ENCODE measurements at regions not wholly inside any gene's neighbourhood (a gene's known extent, or its start where the extent isn't known, plus 50 kb on each side); places are given as distances from the start of the nearest gene placed in this dataset.

DNA sequence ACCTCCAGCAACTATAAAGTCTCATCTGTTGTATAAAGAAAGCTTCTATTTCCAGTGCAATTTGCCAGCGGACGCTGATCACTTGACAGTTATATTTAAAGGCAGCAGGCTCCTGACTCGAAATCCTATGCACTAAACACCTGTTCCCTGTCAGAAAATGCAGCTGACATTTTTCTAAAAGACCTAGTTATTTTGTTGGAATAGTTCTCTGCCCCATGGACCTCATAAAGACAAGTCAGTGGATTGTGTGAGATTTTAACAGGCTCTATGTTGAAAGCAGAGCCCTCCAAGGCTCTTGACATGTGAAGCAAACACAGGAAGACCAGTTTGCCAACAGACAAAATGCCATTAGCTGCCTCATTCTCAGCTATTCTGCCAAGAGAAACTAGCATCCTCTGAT is 304.7 kb upstream of the KLF12 start:
- H3K9me3 ChIP-seq (ENCODE audit: control insufficient read depth, low read depth, low read length): no peaks in the 10 kb centered on the region
- dilution Hi-C loops (cut with MboI; ENCODE audit: extremely low pct_ligation_motif_present, low sequenced_read_pairs): no loop called here

DNA sequence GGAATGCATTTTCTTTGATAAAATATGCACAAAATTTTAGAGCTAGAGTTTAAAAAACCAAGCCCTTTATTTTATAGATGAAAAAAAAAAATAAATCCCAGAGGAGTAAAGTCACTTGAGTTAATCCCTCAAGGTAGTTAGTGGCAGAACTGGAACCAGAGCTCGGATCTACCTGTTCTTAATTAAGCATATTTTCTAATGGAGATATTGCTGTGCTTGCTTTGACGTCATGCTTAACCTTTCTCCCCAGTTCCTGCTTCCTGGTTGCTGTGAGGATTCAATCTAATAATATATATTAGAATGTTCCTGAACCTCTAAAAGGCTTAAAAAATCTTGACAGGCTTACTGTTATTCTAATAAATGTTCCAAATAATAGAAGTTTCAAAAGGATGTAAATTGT is 300.6 kb upstream of the KLF12 start:
- no peaks in the 10 kb centered on the region for H3K9me1 ChIP-seq (ENCODE audit: control insufficient read depth, extremely low read depth, insufficient read depth, low read length)
- H2AFZ ChIP-seq (ENCODE audit: control insufficient read depth, low read length): no peak overlapping the region
- no peak overlapping the region for H3K4me2 ChIP-seq (ENCODE audit: control insufficient read depth, extremely low read depth, insufficient read depth, low read depth, low read length)
- dilution Hi-C loops (cut with MboI; ENCODE audit: extremely low pct_ligation_motif_present, low sequenced_read_pairs): no loop called here
- H3K27ac ChIP-seq (ENCODE audit: control insufficient read depth, insufficient read depth, low read length): no peak overlapping the region
- H3K4me1 ChIP-seq (ENCODE audit: control insufficient read depth, extremely low read depth, insufficient read depth, low read length): no peaks in the 10 kb centered on the region
- no peaks in the 10 kb centered on the region for H3K36me3 ChIP-seq (ENCODE audit: control insufficient read depth in 2 of 2, extremely low read depth in 1 of 2, insufficient read depth in 2 of 2, low read length in 2 of 2)
- H3K27me3 ChIP-seq (ENCODE audit: control insufficient read depth, extremely low read depth, insufficient read depth, low read length): no peaks in the 10 kb centered on the region
- H4K20me1 ChIP-seq (ENCODE audit: control insufficient read depth, extremely low read depth, insufficient read depth, low read length): no peaks in the 10 kb centered on the region
- H3K9ac ChIP-seq (ENCODE audit: control insufficient read depth, extremely low read depth, insufficient read depth, low read length): no peak overlapping the region
- H3K9me3 ChIP-seq (ENCODE audit: control insufficient read depth, low read depth, low read length): no peaks in the 10 kb centered on the region
- TF ChIP-seq CTCF (optimal IDR thresholded peaks at IDR 0.05 in 1 of 3, IDR thresholded peaks at IDR 0.05 in 1 of 3, conservative IDR thresholded peaks at IDR 0.05 in 1 of 3; ENCODE audit: extremely low read depth in 1 of 3, insufficient read depth in 2 of 3, low read length in 3 of 3) (no peak), EZH2 (IDR thresholded peaks at IDR 0.05; ENCODE audit: low read length) (no peak)
- no peaks in the 10 kb centered on the region for H3K79me2 ChIP-seq (ENCODE audit: control insufficient read depth, insufficient read depth, low read length)
- H3K4me3 ChIP-seq (ENCODE audit: control insufficient read depth in 2 of 3, extremely low read depth in 1 of 3, insufficient read depth in 2 of 3, low read depth in 1 of 3, low read length in 3 of 3): no peak overlapping the region
- FAIRE-seq (no peak), DNase-seq (ENCODE audit: low read depth, low spot score) (no peak)

More for the DNA sequence above, 304.7 kb upstream of the KLF12 start:
- Histone ChIP-seq H3K4me3 (ENCODE audit: control insufficient read depth in 2 of 3, extremely low read depth in 1 of 3, insufficient read depth in 2 of 3, low read depth in 1 of 3, low read length in 3 of 3) (no peak overlapping the region), H3K36me3 (ENCODE audit: control insufficient read depth in 2 of 2, extremely low read depth in 1 of 2, insufficient read depth in 2 of 2, low read length in 2 of 2) (no peaks in the 10 kb centered on the region), H3K27me3 (ENCODE audit: control insufficient read depth, extremely low read depth, insufficient read depth, low read length) (no peaks in the 10 kb centered on the region), H3K9me1 (ENCODE audit: control insufficient read depth, extremely low read depth, insufficient read depth, low read length) (no peaks in the 10 kb centered on the region), H3K4me2 (ENCODE audit: control insufficient read depth, extremely low read depth, insufficient read depth, low read depth, low read length) (no peak overlapping the region), H3K4me1 (ENCODE audit: control insufficient read depth, extremely low read depth, insufficient read depth, low read length) (peaks cover 11% of the 10 kb centered on the region), H3K9ac (ENCODE audit: control insufficient read depth, extremely low read depth, insufficient read depth, low read length) (no peak overlapping the region), H2AFZ (ENCODE audit: control insufficient read depth, low read length) (no peak overlapping the region), H3K79me2 (ENCODE audit: control insufficient read depth, insufficient read depth, low read length) (no peaks in the 10 kb centered on the region), H4K20me1 (ENCODE audit: control insufficient read depth, extremely low read depth, insufficient read depth, low read length) (no peaks in the 10 kb centered on the region), H3K27ac (ENCODE audit: control insufficient read depth, insufficient read depth, low read length) (no peak overlapping the region)
- DNase-seq (ENCODE audit: low read depth, low spot score): no peak
- FAIRE-seq: no peak
- TF ChIP-seq EZH2 (IDR thresholded peaks at IDR 0.05; ENCODE audit: low read length): no peak
- TF ChIP-seq CTCF (optimal IDR thresholded peaks at IDR 0.05 in 1 of 3, IDR thresholded peaks at IDR 0.05 in 1 of 3, conservative IDR thresholded peaks at IDR 0.05 in 1 of 3; ENCODE audit: extremely low read depth in 1 of 3, insufficient read depth in 2 of 3, low read length in 3 of 3): no peak
